Left lobe of liver (tissue), 2 donors: ENCODE measurements at regions not wholly inside any gene's neighbourhood (a gene's known extent, or its start where the extent isn't known, plus 50 kb on each side); places are given as distances from the start of the nearest gene placed in this dataset.

Source experiments
- ATAC-seq: fragments of 200-7000 bp; cut with Tn5 transposase; one replicate; pipeline ENCODE4 v1.9.1; 2020; ENCODE audit warnings: mild to moderate bottlenecking, moderate library complexity
- DNase-seq: peaks from one replicate; pipeline ENCODE4 v3.0.0-alpha.2; 2020; ENCODE audit warnings: low spot score
- donor health status: DM: no; HTN: no; CAD: no; lungs with moderate emphysema.
- donor health status: DM: no; HTN: yes; CAD: no.

- ATAC-seq (no peak), DNase-seq (no peak)
These were observed 232.4 kb downstream of the POSTN start for GRCh38 chr13:37366044-37366770.

- ATAC-seq (no peak), DNase-seq (no peak)
These were observed 233.1 kb downstream of the POSTN start for GRCh38 chr13:37365496-37365895.

- ATAC-seq (no peak), DNase-seq (no peak)
These were observed 233.6 kb downstream of the POSTN start for GRCh38 chr13:37364956-37365355.

- DNase-seq (no peak), ATAC-seq (no peak)
These were observed 234.6 kb downstream of the POSTN start for GRCh38 chr13:37364007-37364406.

GRCh38 chr13:37361608-37362007, 237.0 kb downstream of the POSTN start:
- DNase-seq (no peak), ATAC-seq (no peak)

- DNase-seq (no peak), ATAC-seq (no peak)
These were observed 238.0 kb downstream of the POSTN start for GRCh38 chr13:37360556-37360955.

GRCh38 chr13:37357548-37357947, 241.0 kb downstream of the POSTN start:
- DNase-seq (no peak), ATAC-seq (no peak)

- no peak for ATAC-seq
- no peak for DNase-seq
These were observed 244.7 kb downstream of the POSTN start for GRCh38 chr13:37353911-37354310.

- no peak for ATAC-seq
These were observed 245.7 kb upstream of the CSNK1A1L start for GRCh38 chr13:37351211-37351610.

GRCh38 chr13:37349916-37350315, 244.5 kb upstream of the CSNK1A1L start:
- no peak for ATAC-seq
- no peak for DNase-seq

More at GRCh38 chr13:37351211-37351610, 245.7 kb upstream of the CSNK1A1L start:
- no peak for DNase-seq

GRCh38 chr13:37348916-37349643, 243.6 kb upstream of the CSNK1A1L start:
- ATAC-seq, result no peak
- no peak for DNase-seq

- ATAC-seq (no peak), DNase-seq (no peak)
These were observed 240.4 kb upstream of the CSNK1A1L start for GRCh38 chr13:37345869-37346268.

- no peak for DNase-seq
- no peak for ATAC-seq
These were observed 239.9 kb upstream of the CSNK1A1L start for GRCh38 chr13:37345391-37345790.

GRCh38 chr13:37344056-37344455, 238.6 kb upstream of the CSNK1A1L start:
- no peak for DNase-seq
- no peak for ATAC-seq

GRCh38 chr13:37342205-37342604, 236.7 kb upstream of the CSNK1A1L start:
- ATAC-seq (no peak), DNase-seq (no peak)

- ATAC-seq (no peak), DNase-seq (no peak)
These were observed 235.6 kb upstream of the CSNK1A1L start for GRCh38 chr13:37340901-37341670.

GRCh38 chr13:37339386-37339735, 233.9 kb upstream of the CSNK1A1L start:
- DNase-seq (no peak), ATAC-seq (no peak)

- ATAC-seq, result no peak
- no peak for DNase-seq
These were observed 233.4 kb upstream of the CSNK1A1L start for GRCh38 chr13:37338726-37339385.

- ATAC-seq (no peak), DNase-seq (no peak)
These were observed 220.9 kb upstream of the CSNK1A1L start for GRCh38 chr13:37326334-37326733.

GRCh38 chr13:37319031-37319443, 213.6 kb upstream of the CSNK1A1L start:
- DNase-seq (no peak), ATAC-seq (no peak)

- DNase-seq (no peak), ATAC-seq (no peak)
These were observed 211.5 kb upstream of the CSNK1A1L start for GRCh38 chr13:37316935-37317334.
